ENCODE measurements at regions not wholly inside any gene's neighbourhood (a gene's known extent, or its start where the extent isn't known, plus 50 kb on each side); places are given as distances from the start of the nearest gene placed in this dataset.

GRCh38 chr12:125919856-125920470, 854.7 kb downstream of the AACS start:
- DNase-seq: no peak

- DNase-seq: no peak
Observed at GRCh38 chr12:125922330-125922729, 857.1 kb downstream of the AACS start.

- no peak for DNase-seq
Observed at GRCh38 chr12:125936502-125936901, 871.3 kb downstream of the AACS start.

- no peak for DNase-seq
Observed at GRCh38 chr12:125944446-125944845, 879.2 kb downstream of the AACS start.

GRCh38 chr12:125949471-125949870, 884.2 kb downstream of the AACS start:
- no peak for DNase-seq

GRCh38 chr12:125954362-125954761, 889.1 kb downstream of the AACS start:
- no peak for DNase-seq

- no peak for DNase-seq
Observed at GRCh38 chr12:125956186-125956585, 891.0 kb downstream of the AACS start.

GRCh38 chr12:125966641-125967040, 901.4 kb downstream of the AACS start:
- DNase-seq: no peak

GRCh38 chr12:125968413-125968812, 903.2 kb downstream of the AACS start:
- DNase-seq: no peak

- no peak for DNase-seq
Observed at GRCh38 chr12:125971981-125972380, 906.7 kb downstream of the AACS start.

- DNase-seq: no peak
Observed at GRCh38 chr12:125978286-125978685, 913.1 kb downstream of the AACS start.

- DNase-seq: no peak
Observed at GRCh38 chr12:125981610-125982253, 916.5 kb downstream of the AACS start.

GRCh38 chr12:125983094-125983783, 918.0 kb downstream of the AACS start:
- no peak for DNase-seq

GRCh38 chr12:125983784-125984500, 918.7 kb downstream of the AACS start:
- DNase-seq: no peak

- no peak for DNase-seq
Observed at GRCh38 chr12:125988545-125988944, 923.3 kb downstream of the AACS start.

- no peak for DNase-seq
Observed at GRCh38 chr12:125989696-125990095, 924.5 kb downstream of the AACS start.

- no peak for DNase-seq
Observed at GRCh38 chr12:125996443-125996842, 931.2 kb downstream of the AACS start.

- DNase-seq: no peak
Observed at GRCh38 chr12:125999628-126000027, 934.4 kb downstream of the AACS start.

GRCh38 chr12:126019385-126019784, 954.1 kb downstream of the AACS start:
- no peak for DNase-seq

GRCh38 chr12:126021675-126022074, 956.4 kb downstream of the AACS start:
- no peak for DNase-seq

GRCh38 chr12:126027825-126028224, 962.6 kb downstream of the AACS start:
- no peak for DNase-seq

- no peak for DNase-seq
Observed at GRCh38 chr12:126030573-126030972, 965.3 kb downstream of the AACS start.

- DNase-seq: no peak
Observed at GRCh38 chr12:126033751-126034150, 968.5 kb downstream of the AACS start.

- DNase-seq: no peak
Observed at GRCh38 chr12:126036348-126036747, 971.1 kb downstream of the AACS start.

Measured in CD4-positive, alpha-beta T cell treated with Interleukin-4 for 4 hours (primary cell).